HEK293 (cell line): ENCODE measurements at regions not wholly inside any gene's neighbourhood (a gene's known extent, or its start where the extent isn't known, plus 50 kb on each side); places are given as distances from the start of the nearest gene placed in this dataset.

Experiments
- ZNF23 ChIP-seq: fragments of 450-650 bp; formaldehyde crosslinking; IDR thresholded peaks from 2 replicates; pipeline ENCODE4 v1.5.1; 2016; ENCODE audit warnings: missing biosample characterization, missing genetic modification characterization, borderline replicate concordance
- ZNF426 ChIP-seq: fragments of 450-650 bp; formaldehyde crosslinking; IDR thresholded peaks from 2 replicates; pipeline ENCODE4 v1.5.1; 2017; ENCODE audit warnings: missing biosample characterization, missing genetic modification characterization, mild to moderate bottlenecking, inconsistent platforms, moderate library complexity
- ZNF629 ChIP-seq: fragments of 450-650 bp; formaldehyde crosslinking; IDR thresholded peaks from 2 replicates; pipeline ENCODE4 v1.5.1; 2017; ENCODE audit warnings: missing biosample characterization, missing genetic modification characterization
- ZNF707 ChIP-seq: fragments of 450-650 bp; formaldehyde crosslinking; IDR thresholded peaks from 2 replicates; pipeline ENCODE4 v1.5.1; 2016; ENCODE audit warnings: missing biosample characterization, missing genetic modification characterization
- TF ChIP-seq, protein P1 (sequence below): fragments of 450-650 bp; formaldehyde crosslinking; IDR thresholded peaks from 2 replicates; pipeline ENCODE4 v1.5.1; 2016; ENCODE audit warnings: missing biosample characterization, missing genetic modification characterization

DNA sequence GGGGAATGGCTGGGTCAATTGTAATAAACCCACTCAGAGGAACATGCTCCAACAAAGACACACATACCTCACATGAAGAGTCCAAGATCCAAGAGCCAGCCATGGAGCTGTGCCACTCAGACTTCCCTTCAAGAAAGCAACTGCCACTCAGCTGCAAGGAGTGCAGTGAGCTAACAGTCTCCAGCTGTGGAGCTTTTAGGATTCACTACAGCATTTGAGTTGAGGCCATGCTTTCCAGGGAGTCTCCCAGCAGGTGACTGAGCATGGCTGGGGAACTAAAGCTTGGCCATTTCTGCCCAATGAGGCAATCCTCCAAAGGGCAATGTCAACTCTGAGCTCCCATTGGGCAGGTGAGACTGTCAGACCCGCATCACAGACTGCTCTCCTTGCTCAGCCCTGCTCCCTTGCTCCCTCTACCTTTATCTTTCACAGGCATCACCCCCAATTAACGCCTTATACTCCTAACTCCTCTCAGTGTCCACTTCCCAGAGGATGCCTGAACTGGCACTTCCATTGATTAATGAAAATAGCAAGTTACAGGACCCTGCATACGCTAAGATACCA is 165.3 kb upstream of the CTNNB1 start:
- TF ChIP-seq, protein P1, sequence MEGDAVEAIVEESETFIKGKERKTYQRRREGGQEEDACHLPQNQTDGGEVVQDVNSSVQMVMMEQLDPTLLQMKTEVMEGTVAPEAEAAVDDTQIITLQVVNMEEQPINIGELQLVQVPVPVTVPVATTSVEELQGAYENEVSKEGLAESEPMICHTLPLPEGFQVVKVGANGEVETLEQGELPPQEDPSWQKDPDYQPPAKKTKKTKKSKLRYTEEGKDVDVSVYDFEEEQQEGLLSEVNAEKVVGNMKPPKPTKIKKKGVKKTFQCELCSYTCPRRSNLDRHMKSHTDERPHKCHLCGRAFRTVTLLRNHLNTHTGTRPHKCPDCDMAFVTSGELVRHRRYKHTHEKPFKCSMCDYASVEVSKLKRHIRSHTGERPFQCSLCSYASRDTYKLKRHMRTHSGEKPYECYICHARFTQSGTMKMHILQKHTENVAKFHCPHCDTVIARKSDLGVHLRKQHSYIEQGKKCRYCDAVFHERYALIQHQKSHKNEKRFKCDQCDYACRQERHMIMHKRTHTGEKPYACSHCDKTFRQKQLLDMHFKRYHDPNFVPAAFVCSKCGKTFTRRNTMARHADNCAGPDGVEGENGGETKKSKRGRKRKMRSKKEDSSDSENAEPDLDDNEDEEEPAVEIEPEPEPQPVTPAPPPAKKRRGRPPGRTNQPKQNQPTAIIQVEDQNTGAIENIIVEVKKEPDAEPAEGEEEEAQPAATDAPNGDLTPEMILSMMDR (tag by site-specific recombination): no peak
- TF ChIP-seq ZNF707 (no peak), ZNF23 (tag by site-specific recombination) (no peak), ZNF629 (tag by site-specific recombination) (no peak), ZNF426 (tag by site-specific recombination) (no peak)
